ENCODE measurements at regions not wholly inside any gene's neighbourhood (a gene's known extent, or its start where the extent isn't known, plus 50 kb on each side); places are given as distances from the start of the nearest gene placed in this dataset.
"Not testable (repeated sequence)": the region's sequence is repeated elsewhere in the genome, so short reads cannot be mapped to it uniquely, and the experiment has no call there.

GRCh38 chr19:27806471-27807070 is 1406.4 kb downstream of the UQCRFS1 start:
- Histone ChIP-seq H4K5ac (ENCODE audit: low read length) (no peak overlapping the region), H3K79me1 (ENCODE audit: low read length) (no peaks in the 10 kb centered on the region), H3K36me3 (ENCODE audit: control insufficient read depth, insufficient read depth, low read length) (no peaks in the 10 kb centered on the region), H3K27ac (ENCODE audit: low read depth, low read length) (no peak overlapping the region), H3K4me1 (ENCODE audit: control insufficient read depth, low read depth, low read length) (no peaks in the 10 kb centered on the region), H2AK5ac (ENCODE audit: low read length) (no peak overlapping the region), H2BK5ac (ENCODE audit: low read length) (no peak overlapping the region), H2BK15ac (replicated peaks; ENCODE audit: low read depth) (no peak overlapping the region), H4K8ac (ENCODE audit: low read depth, low read length) (no peak overlapping the region), H3K27me3 (ENCODE audit: insufficient read depth, low read length, poor library complexity) (no peaks in the 10 kb centered on the region), H3K56ac (ENCODE audit: low read length) (no peak overlapping the region), H3K4ac (ENCODE audit: low read depth, low read length) (no peak overlapping the region), H3K23ac (ENCODE audit: low read length) (no peak overlapping the region), H3K4me3 (ENCODE audit: low read length) (no peak overlapping the region), H2BK120ac (ENCODE audit: low read depth, low read length) (no peak overlapping the region), H3K4me2 (ENCODE audit: low read length) (no peak overlapping the region), H3K9ac (ENCODE audit: low read length) (no peak overlapping the region), H3K18ac (ENCODE audit: low read length) (no peak overlapping the region), H3K79me2 (ENCODE audit: control insufficient read depth, insufficient read depth, low read length) (no peaks in the 10 kb centered on the region)
- no CpG with 5 or more reads among the region's 17 CpGs for WGBS (ENCODE audit: extremely low coverage, insufficient coverage, low lambda C conversion rate)
- DNase-seq: no peak

DNA sequence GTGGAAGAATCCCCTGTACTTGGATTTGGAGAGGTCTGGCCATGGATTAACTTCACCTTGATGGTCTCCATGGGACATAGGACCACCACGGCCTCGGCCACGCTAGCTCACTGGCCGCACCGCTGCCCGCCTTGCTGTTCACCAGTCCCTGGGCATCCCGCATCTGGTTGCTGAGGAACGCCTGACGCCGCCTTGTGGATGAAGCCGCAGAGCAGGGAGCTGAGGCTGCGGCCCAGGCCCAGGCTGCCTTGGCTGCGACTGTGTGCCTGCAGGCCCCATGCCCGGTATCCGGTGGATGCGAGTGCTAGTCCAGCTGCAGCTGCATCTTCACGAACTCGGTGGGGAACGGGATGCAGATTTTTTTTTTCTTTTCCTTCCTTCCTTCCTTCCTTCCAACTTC is 1407.1 kb downstream of the UQCRFS1 start:
- Histone ChIP-seq H2AK5ac (ENCODE audit: low read length) (no peak overlapping the region), H2BK5ac (ENCODE audit: low read length) (no peak overlapping the region), H2BK120ac (ENCODE audit: low read depth, low read length) (no peak overlapping the region), H3K56ac (ENCODE audit: low read length) (no peak overlapping the region), H3K23ac (ENCODE audit: low read length) (no peak overlapping the region), H4K8ac (ENCODE audit: low read depth, low read length) (no peak overlapping the region), H3K4me3 (ENCODE audit: low read length) (no peak overlapping the region), H3K18ac (ENCODE audit: low read length) (no peak overlapping the region), H3K79me1 (ENCODE audit: low read length) (no peaks in the 10 kb centered on the region), H3K9ac (ENCODE audit: low read length) (no peak overlapping the region), H3K36me3 (ENCODE audit: control insufficient read depth, insufficient read depth, low read length) (no peaks in the 10 kb centered on the region), H2BK15ac (replicated peaks; ENCODE audit: low read depth) (no peak overlapping the region), H4K5ac (ENCODE audit: low read length) (no peak overlapping the region), H3K27me3 (ENCODE audit: insufficient read depth, low read length, poor library complexity) (no peaks in the 10 kb centered on the region), H3K4me1 (ENCODE audit: control insufficient read depth, low read depth, low read length) (no peaks in the 10 kb centered on the region), H3K4me2 (ENCODE audit: low read length) (no peak overlapping the region), H3K27ac (ENCODE audit: low read depth, low read length) (no peak overlapping the region), H3K79me2 (ENCODE audit: control insufficient read depth, insufficient read depth, low read length) (no peaks in the 10 kb centered on the region), H3K4ac (ENCODE audit: low read depth, low read length) (no peak overlapping the region)
- DNase-seq: no peak
- no CpG with 5 or more reads among the region's 19 CpGs for WGBS (ENCODE audit: extremely low coverage, insufficient coverage, low lambda C conversion rate)

DNA sequence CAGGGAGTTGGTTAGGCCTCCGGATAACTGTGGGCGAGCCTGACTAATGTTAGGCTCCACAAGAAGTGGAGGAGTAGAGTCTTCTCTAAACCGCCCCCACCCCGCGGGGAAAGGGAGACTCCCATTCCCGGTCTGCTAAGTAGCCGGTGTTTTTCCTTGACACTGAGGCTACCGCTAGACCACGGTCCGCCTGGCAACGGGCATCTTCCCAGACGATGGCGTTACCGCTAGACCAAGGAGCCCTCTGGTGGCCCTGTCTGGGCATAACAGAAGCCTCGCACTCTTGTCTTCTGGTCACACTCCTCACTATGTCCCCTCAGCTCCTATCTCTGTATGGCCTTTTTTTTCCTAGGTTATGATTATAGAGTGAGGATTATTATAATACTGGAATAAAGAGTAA is 1410.7 kb downstream of the UQCRFS1 start:
- not testable (repeated sequence) for H3K4me1 ChIP-seq (ENCODE audit: control insufficient read depth, low read depth, low read length); H2AK5ac ChIP-seq (ENCODE audit: low read length)
- WGBS (ENCODE audit: extremely low coverage, insufficient coverage, low lambda C conversion rate): no CpG with 5 or more reads among the region's 15 CpGs

GRCh38 chr19:27796540-27796939 is 1416.4 kb downstream of the UQCRFS1 start:
- no peak overlapping the region for H3K23ac ChIP-seq (ENCODE audit: low read length)
- peaks cover 3% of the 10 kb centered on the region for H3K4me1 ChIP-seq (ENCODE audit: control insufficient read depth, low read depth, low read length)
- no peak overlapping the region for H2BK5ac ChIP-seq (ENCODE audit: low read length)
- H3K27me3 ChIP-seq (ENCODE audit: insufficient read depth, low read length, poor library complexity): no peaks in the 10 kb centered on the region
- no peak overlapping the region for H2BK120ac ChIP-seq (ENCODE audit: low read depth, low read length)
- no peak overlapping the region for H3K56ac ChIP-seq (ENCODE audit: low read length)
- WGBS (ENCODE audit: extremely low coverage, insufficient coverage, low lambda C conversion rate): no CpG with 5 or more reads among the region's 1 CpG
- H2AK5ac ChIP-seq (ENCODE audit: low read length): no peak overlapping the region
- H2BK15ac ChIP-seq (replicated peaks; ENCODE audit: low read depth): no peak overlapping the region
- H3K18ac ChIP-seq (ENCODE audit: low read length): no peak overlapping the region
- H3K4me3 ChIP-seq (ENCODE audit: low read length): no peak overlapping the region
- no peak overlapping the region for H4K8ac ChIP-seq (ENCODE audit: low read depth, low read length)
- H3K9ac ChIP-seq (ENCODE audit: low read length): no peak overlapping the region
- no peak overlapping the region for H3K27ac ChIP-seq (ENCODE audit: low read depth, low read length)
- DNase-seq: no peak
- no peak overlapping the region for H4K5ac ChIP-seq (ENCODE audit: low read length)
- H3K4ac ChIP-seq (ENCODE audit: low read depth, low read length): no peak overlapping the region
- no peaks in the 10 kb centered on the region for H3K36me3 ChIP-seq (ENCODE audit: control insufficient read depth, insufficient read depth, low read length)
- peaks cover 18% of the 10 kb centered on the region for H3K79me2 ChIP-seq (ENCODE audit: control insufficient read depth, insufficient read depth, low read length)
- peaks cover 9% of the 10 kb centered on the region for H3K79me1 ChIP-seq (ENCODE audit: low read length)
- H3K4me2 ChIP-seq (ENCODE audit: low read length): no peak overlapping the region

More for the DNA sequence above, 1410.7 kb downstream of the UQCRFS1 start:
- not testable (repeated sequence) for H3K23ac ChIP-seq (ENCODE audit: low read length); H3K79me1 ChIP-seq (ENCODE audit: low read length); H3K79me2 ChIP-seq (ENCODE audit: control insufficient read depth, insufficient read depth, low read length); H3K4me3 ChIP-seq (ENCODE audit: low read length); H2BK5ac ChIP-seq (ENCODE audit: low read length); H3K4ac ChIP-seq (ENCODE audit: low read depth, low read length); H3K9ac ChIP-seq (ENCODE audit: low read length); H4K8ac ChIP-seq (ENCODE audit: low read depth, low read length); H3K27ac ChIP-seq (ENCODE audit: low read depth, low read length); H2BK15ac ChIP-seq (replicated peaks; ENCODE audit: low read depth); H3K27me3 ChIP-seq (ENCODE audit: insufficient read depth, low read length, poor library complexity); H2BK120ac ChIP-seq (ENCODE audit: low read depth, low read length); H3K36me3 ChIP-seq (ENCODE audit: control insufficient read depth, insufficient read depth, low read length); H4K5ac ChIP-seq (ENCODE audit: low read length); H3K56ac ChIP-seq (ENCODE audit: low read length); H3K18ac ChIP-seq (ENCODE audit: low read length); H3K4me2 ChIP-seq (ENCODE audit: low read length)
- peak; percentile 33 for DNase-seq

DNA sequence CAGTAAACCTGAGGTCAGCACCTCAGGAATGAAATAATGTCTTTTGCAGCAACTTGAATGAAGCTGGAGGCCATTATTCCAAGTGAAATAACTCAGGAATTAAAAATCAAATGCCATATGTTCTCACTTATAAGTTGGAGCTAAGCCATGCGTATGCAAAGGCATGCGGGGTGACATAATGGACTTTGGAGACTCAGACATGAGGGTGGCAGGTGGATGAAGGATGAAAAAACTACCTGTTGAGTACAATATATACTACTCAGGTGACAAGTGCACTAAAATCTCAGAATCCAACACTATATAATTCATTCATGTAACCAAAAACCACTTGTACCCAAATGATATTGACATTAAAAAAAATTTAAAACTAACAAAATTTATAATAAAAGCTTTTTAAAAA is 1416.9 kb downstream of the UQCRFS1 start:
- DNase-seq: no peak
- Histone ChIP-seq H3K4me2 (ENCODE audit: low read length) (no peak overlapping the region), H4K8ac (ENCODE audit: low read depth, low read length) (no peak overlapping the region), H3K27me3 (ENCODE audit: insufficient read depth, low read length, poor library complexity) (no peaks in the 10 kb centered on the region), H4K5ac (ENCODE audit: low read length) (no peak overlapping the region), H3K36me3 (ENCODE audit: control insufficient read depth, insufficient read depth, low read length) (no peaks in the 10 kb centered on the region), H2BK120ac (ENCODE audit: low read depth, low read length) (no peak overlapping the region), H3K79me1 (ENCODE audit: low read length) (peaks cover 9% of the 10 kb centered on the region), H3K79me2 (ENCODE audit: control insufficient read depth, insufficient read depth, low read length) (peaks cover 21% of the 10 kb centered on the region), H3K4ac (ENCODE audit: low read depth, low read length) (no peak overlapping the region), H3K9ac (ENCODE audit: low read length) (no peak overlapping the region), H3K56ac (ENCODE audit: low read length) (no peak overlapping the region), H2BK5ac (ENCODE audit: low read length) (no peak overlapping the region), H2BK15ac (replicated peaks; ENCODE audit: low read depth) (no peak overlapping the region), H3K27ac (ENCODE audit: low read depth, low read length) (no peak overlapping the region), H3K4me1 (ENCODE audit: control insufficient read depth, low read depth, low read length) (peaks cover 3% of the 10 kb centered on the region), H3K23ac (ENCODE audit: low read length) (no peak overlapping the region), H3K4me3 (ENCODE audit: low read length) (no peak overlapping the region), H3K18ac (ENCODE audit: low read length) (no peak overlapping the region), H2AK5ac (ENCODE audit: low read length) (no peak overlapping the region)
- WGBS (ENCODE audit: extremely low coverage, insufficient coverage, low lambda C conversion rate): no CpG with 5 or more reads among the region's 2 CpGs

GRCh38 chr19:27795369-27795768 is 1417.6 kb downstream of the UQCRFS1 start:
- Histone ChIP-seq H3K4me2 (ENCODE audit: low read length) (no peak overlapping the region), H3K4me1 (ENCODE audit: control insufficient read depth, low read depth, low read length) (peaks cover 3% of the 10 kb centered on the region), H3K4ac (ENCODE audit: low read depth, low read length) (no peak overlapping the region), H4K8ac (ENCODE audit: low read depth, low read length) (no peak overlapping the region), H3K79me1 (ENCODE audit: low read length) (peaks cover 9% of the 10 kb centered on the region), H3K27me3 (ENCODE audit: insufficient read depth, low read length, poor library complexity) (no peaks in the 10 kb centered on the region), H2BK120ac (ENCODE audit: low read depth, low read length) (no peak overlapping the region), H3K4me3 (ENCODE audit: low read length) (no peak overlapping the region), H3K23ac (ENCODE audit: low read length) (no peak overlapping the region), H3K9ac (ENCODE audit: low read length) (no peak overlapping the region), H3K27ac (ENCODE audit: low read depth, low read length) (no peak overlapping the region), H2AK5ac (ENCODE audit: low read length) (no peak overlapping the region), H2BK15ac (replicated peaks; ENCODE audit: low read depth) (no peak overlapping the region), H3K36me3 (ENCODE audit: control insufficient read depth, insufficient read depth, low read length) (no peaks in the 10 kb centered on the region), H4K5ac (ENCODE audit: low read length) (no peak overlapping the region), H3K79me2 (ENCODE audit: control insufficient read depth, insufficient read depth, low read length) (peaks cover 23% of the 10 kb centered on the region), H3K18ac (ENCODE audit: low read length) (no peak overlapping the region), H2BK5ac (ENCODE audit: low read length) (no peak overlapping the region), H3K56ac (ENCODE audit: low read length) (no peak overlapping the region)
- WGBS (ENCODE audit: extremely low coverage, insufficient coverage, low lambda C conversion rate): no CpG with 5 or more reads among the region's 2 CpGs
- DNase-seq: no peak

All from mesendoderm (in vitro differentiated cells).